ENCODE measurements at regions not wholly inside any gene's neighbourhood (a gene's known extent, or its start where the extent isn't known, plus 50 kb on each side); places are given as distances from the start of the nearest gene placed in this dataset.

- TF ChIP-seq ZNF331 (CRISPR knock-in tag; IDR thresholded peaks at IDR 0.05; ENCODE audit: low read depth) (no peak), CTCF (conservative IDR thresholded peaks at IDR 0.05; ENCODE audit: low read depth in 2 of 2) (peak; percentile 53 to 62; a peak in 3 of 4 replicates), POLR2AphosphoS5 (IDR thresholded peaks at IDR 0.05; ENCODE audit: low read depth) (no peak)
These were observed 113.9 kb upstream of the UBL3 start (continued) for GRCh38 chr13:29964181-29964845.

GRCh38 chr13:29963089-29963488 is 112.7 kb upstream of the UBL3 start:
- Mint-ChIP-seq H3K4me3 (no peak overlapping the region), H3K4me1 (peaks cover 45% of the 10 kb centered on the region), H3K9me3 (peaks cover 37% of the 10 kb centered on the region), H3K36me3 (ENCODE audit: low read depth) (peaks cover 38% of the 10 kb centered on the region), H3K27ac (no peak overlapping the region), H3K27me3 (ENCODE audit: insufficient read depth, low read depth, poor library complexity) (peaks cover 8% of the 10 kb centered on the region)
- no peak for DNase-seq (ENCODE audit: low spot score)
- no peak overlapping the region for H3K4me2 ChIP-seq
- no peak overlapping the region for H2AFZ ChIP-seq
- H3K27me3 ChIP-seq (ENCODE audit: insufficient read depth) = no peaks in the 10 kb centered on the region
- no peak overlapping the region for H3K4me3 ChIP-seq
- no peaks in the 10 kb centered on the region for H4K20me1 ChIP-seq (replicated peaks; ENCODE audit: insufficient read depth)
- H3K36me3 ChIP-seq (ENCODE audit: insufficient read depth) = no peaks in the 10 kb centered on the region; the same call in 1 of the 2 replicates
- ATAC-seq = no peak
- peaks cover 21% of the 10 kb centered on the region for H3K9me2 ChIP-seq (ENCODE audit: insufficient read depth)
- no peak overlapping the region for H3K27ac ChIP-seq (ENCODE audit: low read depth)
- no peaks in the 10 kb centered on the region for H3K79me2 ChIP-seq (replicated peaks; ENCODE audit: insufficient read depth)
- H3F3A ChIP-seq (replicated peaks; ENCODE audit: low read depth) = no peaks in the 10 kb centered on the region
- peaks cover 31% of the 10 kb centered on the region for H3K4me1 ChIP-seq (ENCODE audit: insufficient read depth)
- TF ChIP-seq ZNF331 (CRISPR knock-in tag; IDR thresholded peaks at IDR 0.05; ENCODE audit: low read depth) (no peak), EZH2phosphoT487 (IDR thresholded peaks at IDR 0.05; ENCODE audit: unreplicated experiment) (no peak), EZH2 (IDR thresholded peaks at IDR 0.05; ENCODE audit: low read depth, unreplicated experiment) (no peak), CTCF (conservative IDR thresholded peaks at IDR 0.05; ENCODE audit: low read depth in 2 of 2) (no peak), ZNF462 (CRISPR knock-in tag; IDR thresholded peaks at IDR 0.05) (no peak), ETS1 (IDR thresholded peaks at IDR 0.05) (no peak), POLR2AphosphoS5 (IDR thresholded peaks at IDR 0.05; ENCODE audit: low read depth) (no peak), STAT1 (IDR thresholded peaks at IDR 0.05; ENCODE audit: unreplicated experiment) (no peak), JUNB (IDR thresholded peaks at IDR 0.05; ENCODE audit: unreplicated experiment) (no peak), NANOG (IDR thresholded peaks at IDR 0.05; ENCODE audit: borderline replicate concordance) (no peak)

Measured in GM23338 (cell line).